HG03280 (cell line): ENCODE measurements at regions not wholly inside any gene's neighbourhood (a gene's known extent, or its start where the extent isn't known, plus 50 kb on each side); places are given as distances from the start of the nearest gene placed in this dataset.

Experiments used
- ATAC-seq: cut with Tn5 transposase; IDR thresholded peaks from one replicate; pipeline ENCODE4 v1.9.1; 2021; ENCODE audit warnings: mild to moderate bottlenecking, moderate library complexity; ENCODE audit not compliant: unreplicated experiment

DNA sequence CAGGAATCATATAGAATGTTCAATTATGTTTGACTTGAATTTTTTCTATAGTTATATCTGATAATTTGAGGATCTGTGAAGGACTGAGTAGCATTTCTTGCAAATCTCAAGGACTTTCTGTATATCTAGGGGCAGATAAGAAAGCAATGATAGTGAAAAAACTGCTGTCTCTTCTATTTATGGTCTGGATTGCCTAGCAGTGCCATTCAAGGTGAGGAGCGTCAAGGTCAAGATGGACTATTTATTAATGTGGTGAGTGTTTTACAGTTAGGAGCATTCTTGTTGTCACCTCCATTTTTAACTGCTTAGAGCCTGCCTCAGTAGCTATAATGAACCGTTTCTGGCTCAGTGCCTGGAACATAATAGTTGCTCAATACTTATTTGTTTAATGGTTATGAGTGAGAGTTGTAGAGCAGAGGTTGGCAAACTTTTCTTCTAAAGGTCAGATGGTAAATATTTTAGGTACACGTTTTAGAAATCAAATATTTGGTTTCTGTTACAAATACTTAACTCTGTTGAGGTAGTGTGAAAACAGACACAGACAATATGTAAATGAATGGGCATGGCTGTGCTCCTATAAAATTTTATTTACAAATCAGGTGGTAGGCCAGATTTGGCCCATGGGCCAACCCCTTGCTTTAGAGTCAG is 523.2 kb upstream of the IGFBP7 start:
- no peak for ATAC-seq

DNA sequence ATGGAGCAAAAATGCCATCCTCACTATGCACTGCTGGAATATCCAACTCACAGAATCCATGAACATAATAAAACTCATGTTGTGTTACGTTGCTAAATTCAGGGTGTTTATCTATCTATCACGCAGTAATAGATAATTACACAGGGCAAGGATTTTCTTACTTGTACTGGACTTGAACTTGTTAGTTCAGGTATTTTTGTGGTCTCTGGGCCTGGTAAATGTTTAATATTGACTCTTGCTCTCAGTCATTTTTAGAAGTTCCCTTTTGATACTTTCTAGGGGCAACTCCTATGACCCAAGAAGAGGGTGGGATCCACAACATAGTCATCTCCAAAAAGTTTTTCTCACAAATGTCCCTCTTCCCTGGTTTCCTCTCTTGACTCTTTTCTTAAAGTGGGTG is 522.4 kb upstream of the IGFBP7 start:
- no peak for ATAC-seq

DNA sequence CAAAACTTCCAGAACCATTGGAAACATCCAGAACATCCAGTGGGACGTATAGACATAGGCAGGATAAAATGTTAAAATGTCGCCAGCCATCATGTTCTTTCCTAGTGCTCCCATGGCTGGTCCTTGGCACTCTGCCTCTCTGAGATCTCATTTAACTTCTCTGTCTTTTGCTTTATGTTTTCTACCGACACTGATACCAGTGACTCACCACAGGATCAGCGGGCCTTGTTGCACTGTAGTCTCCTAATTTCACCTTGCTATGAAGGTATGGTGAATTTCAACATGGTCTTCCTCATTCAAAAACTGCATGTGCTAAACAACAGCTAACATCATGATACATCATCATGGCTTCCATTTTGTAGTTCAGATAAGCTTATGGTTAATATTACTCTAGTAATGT is 521.0 kb upstream of the IGFBP7 start:
- ATAC-seq = no peak

DNA sequence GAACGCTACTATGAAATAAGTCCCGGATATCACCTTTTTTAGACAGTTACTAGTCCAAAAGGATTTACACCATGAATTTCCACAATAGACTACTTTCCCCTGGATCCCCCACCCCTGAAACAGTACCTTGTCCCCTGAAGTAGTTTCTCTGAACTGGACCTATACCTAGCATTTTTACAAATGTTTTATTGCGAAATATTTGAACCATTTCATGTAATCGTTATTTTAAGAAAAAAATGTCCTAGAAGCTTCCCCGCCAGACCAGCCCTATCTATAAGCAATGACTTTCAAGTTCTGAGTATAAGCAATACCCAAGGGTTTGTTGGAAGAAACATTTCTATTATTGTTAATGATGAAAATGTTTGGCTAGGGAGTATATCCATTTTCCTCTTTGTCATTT is 517.8 kb upstream of the IGFBP7 start:
- ATAC-seq = no peak

DNA sequence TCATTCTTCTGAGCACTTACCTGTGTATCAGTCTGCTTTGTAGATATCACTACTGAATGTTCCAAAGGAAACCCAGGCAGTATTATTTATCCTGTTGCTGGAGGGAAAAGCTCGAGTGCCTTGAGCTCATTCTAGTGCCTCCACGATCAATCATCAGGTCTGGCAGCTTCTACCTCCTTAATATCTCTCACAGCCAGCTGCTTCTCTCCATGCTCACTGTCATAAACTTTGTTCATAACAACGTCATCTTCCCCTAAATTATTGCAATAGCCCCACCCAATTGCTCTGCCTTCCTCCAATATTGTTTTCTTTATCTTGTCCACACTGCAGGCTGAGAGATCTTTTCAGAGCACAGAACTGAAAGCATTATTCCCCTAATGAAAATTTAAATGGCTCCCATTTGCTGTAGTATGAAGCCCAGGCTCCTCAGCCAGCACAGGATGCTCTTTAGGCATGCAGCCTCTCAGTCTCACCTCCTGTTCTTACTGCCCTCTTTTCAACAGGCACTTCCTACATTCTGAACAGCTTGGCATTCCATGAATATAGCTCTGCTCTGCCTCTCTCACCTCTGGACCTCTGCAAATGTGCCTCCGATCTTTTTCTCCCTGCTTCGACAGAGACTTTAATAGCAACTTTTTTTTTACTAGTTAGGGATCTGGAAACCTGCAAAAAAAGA is 504.2 kb upstream of the IGFBP7 start:
- no peak for ATAC-seq

DNA sequence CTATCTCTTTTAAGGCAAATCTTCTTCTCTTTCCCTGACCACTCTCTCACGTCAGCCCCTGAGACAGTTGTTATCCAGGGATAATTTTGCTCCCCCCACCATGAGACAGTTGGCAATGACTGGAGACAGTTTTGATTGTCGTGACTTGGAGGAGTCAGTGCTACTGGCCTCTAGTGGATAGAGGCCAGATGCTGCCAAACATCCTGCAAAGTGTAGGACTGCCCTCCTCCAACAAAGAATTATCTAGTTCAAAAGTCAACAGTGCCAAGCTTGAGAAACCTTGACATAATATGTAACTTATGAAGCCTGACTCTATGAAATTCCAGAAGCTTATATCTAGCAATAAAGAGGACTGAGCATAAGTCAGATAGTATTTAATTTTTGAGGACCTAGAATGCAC is 502.1 kb upstream of the IGFBP7 start:
- ATAC-seq = no peak

DNA sequence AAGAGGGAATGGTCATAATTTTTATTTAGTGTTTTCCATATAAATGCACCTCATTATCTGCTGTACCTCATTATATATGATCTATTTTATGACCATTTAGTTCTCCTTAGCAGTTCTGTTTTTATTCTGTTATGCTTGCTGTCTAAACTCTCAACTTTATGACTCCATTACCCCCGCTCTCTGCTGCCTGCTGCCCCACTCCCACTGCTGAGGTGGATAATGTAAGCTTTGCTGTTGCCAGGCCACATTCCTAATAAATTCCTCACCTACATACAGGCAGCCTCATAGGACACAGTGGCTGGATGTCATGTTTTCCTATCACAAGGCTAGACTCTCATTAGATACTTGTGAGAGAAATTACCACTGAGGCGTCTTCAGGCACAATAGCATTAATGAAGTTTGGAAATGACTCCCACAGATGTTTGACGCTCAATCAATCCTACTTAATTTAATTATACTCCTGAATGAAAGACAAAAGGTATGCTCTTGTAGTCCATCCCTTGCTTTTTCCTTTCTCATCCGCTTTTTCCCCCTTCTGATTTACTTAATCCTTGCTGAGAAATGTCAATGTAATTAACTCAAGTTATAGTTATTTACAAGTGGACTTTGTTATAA is 497.5 kb upstream of the IGFBP7 start:
- ATAC-seq = no peak

DNA sequence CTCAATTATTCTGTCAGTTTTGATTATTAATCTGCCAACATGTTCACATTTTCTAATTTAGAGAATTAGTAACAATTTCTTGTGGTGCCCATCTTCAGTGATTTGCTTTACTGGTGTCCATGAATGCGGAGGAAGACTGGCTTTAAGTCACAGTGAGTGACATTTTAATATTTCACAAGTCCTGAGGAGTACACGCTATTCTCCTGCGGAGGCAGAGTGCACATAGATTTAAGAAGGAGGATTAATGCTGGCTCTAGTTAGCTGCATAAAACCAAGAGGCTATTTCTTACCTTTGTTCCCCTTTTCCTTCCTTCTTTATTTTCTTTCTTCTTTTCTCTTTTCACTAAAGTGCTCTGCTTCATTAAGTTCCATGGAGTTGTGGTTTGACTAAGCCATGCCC is 495.2 kb upstream of the IGFBP7 start:
- no peak for ATAC-seq

DNA sequence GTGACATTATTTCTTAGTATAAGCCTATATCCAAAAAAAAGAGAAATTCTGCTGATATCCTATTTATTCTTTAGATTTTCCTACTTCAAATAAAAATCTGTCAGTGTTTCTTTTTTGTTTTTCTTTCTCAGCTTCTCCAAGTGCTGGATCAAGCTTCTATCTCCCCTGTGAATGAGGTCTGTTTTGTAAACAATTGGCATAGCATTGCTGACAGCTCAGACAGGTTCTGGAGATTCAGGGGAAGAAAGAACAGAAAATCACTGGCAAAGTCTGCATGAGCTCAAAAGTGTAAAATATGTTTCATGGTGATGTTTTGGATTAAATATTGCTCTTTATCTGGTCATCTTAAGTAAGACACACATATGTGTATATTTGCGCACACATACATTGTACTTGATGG is 492.0 kb upstream of the IGFBP7 start:
- no peak for ATAC-seq

DNA sequence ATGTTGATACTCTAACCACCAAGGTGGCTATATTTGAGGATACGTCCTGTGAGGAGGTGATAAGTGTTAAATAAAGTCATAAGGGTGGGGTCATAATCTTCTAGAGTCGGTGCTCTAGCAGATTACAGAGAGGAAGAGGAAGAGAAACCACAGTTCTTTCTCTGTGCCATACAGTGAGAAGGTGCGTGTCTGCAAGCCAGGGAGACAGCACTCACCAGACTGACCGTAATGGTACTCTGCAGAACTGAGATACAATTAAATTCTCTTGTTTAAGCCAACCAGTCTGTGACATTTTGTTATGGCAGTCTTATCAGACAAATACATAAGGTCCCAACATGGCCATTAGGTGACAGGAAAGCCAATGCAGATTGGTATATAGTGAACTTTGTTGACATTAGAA is 480.9 kb upstream of the IGFBP7 start:
- ATAC-seq = no peak

DNA sequence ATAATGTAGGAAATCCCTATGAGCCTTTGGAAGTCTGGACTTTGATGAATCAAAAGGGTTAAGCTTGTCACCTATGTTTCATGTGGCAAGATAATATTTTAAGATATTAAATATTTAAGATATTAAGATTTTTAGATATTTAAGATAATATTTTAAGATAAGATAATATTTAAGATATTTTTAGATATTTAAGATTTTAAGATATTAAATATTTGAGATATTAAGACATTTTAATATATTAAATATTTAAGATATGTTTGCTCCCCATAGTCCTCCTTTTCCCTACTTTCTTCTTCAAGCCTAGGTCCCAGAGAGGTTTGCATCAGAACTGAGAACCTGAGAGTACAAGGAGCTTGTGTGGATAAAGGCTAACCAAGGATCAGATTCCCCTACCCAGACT is 478.4 kb upstream of the IGFBP7 start:
- no peak for ATAC-seq

DNA sequence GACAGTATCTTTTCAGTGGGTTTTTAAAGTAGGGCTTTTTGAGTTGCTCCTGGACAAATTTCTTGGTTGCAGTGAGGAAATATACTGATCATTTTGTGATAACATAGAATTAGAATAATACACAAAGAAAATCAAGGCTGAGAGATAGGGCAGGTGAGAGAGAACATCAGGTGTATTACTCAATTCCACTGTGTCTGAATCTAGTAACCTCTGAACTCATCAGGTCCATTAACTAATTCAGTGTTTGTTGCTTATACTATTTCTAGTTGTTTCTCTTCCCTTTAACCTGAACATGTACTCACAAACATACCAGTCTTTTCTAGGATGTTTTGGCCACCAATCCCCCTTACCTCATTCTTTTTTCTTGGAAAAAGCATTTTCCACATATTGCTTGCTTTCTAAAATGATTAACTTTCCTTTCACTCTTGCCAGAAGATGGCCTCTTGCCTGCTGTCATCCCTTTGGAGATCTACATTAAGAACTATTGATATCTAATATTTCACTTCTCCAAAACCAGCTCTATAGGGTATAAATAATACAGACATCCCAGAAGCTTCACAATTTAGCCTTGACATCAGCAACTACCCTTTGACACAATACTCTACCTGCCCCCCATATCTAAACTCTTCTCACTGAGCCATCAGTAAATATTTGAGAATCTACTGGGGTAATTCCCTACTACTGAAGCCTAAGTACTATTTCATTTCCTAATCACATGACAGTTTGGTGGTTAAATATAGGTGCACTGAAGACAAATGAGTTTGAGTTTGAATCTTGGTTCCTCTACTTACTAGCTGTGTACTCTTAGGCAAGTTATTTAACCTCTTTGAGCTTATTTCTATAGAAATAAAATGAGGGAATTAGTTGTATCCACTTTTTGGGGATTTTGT is 470.8 kb upstream of the IGFBP7 start:
- ATAC-seq = peak; percentile 79

DNA sequence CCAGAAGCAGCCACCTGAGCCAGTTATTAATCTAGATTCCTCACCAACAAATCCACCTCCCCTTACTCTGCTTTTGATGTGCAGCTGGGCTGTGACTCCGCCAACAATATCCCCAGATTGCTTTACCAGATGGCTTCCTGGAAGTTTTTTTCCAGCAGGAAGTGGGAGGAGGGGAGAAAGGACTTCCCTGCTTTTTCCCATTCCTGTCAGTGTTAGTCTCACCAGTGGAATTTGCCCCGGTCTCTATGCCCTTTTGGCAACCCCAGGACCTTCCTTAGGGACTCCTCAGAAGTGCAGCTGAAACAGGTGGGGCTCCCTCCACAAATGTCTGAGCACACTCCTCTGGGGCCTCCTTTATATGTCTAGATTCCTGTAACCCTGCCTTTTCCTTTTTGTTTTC is 465.2 kb upstream of the IGFBP7 start:
- no peak for ATAC-seq

DNA sequence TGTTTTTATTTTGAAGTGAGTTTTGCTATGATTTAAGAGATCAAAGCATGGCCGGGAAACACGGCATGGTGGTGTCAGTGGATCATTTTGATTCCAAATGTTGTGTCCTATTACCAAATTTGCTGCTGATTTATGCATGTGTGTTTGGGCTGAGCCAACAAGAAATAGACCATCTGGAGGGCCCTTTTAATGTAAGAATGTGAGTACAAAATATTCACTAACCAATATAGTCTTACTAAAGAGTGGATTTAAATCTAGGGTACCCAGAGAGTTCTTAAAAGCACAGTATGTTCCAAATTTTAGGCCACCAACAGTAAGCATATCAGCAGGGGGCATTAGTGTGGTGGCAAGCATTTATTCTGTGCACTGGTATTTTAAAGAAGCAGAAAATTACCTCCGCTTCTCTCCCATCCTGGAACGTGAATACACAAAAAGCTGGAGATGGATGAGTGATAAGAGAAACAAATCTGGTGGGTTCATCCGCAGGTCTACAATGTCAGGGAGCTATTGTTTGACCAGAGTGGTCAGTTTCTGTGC is 444.4 kb upstream of the IGFBP7 start:
- no peak for ATAC-seq

DNA sequence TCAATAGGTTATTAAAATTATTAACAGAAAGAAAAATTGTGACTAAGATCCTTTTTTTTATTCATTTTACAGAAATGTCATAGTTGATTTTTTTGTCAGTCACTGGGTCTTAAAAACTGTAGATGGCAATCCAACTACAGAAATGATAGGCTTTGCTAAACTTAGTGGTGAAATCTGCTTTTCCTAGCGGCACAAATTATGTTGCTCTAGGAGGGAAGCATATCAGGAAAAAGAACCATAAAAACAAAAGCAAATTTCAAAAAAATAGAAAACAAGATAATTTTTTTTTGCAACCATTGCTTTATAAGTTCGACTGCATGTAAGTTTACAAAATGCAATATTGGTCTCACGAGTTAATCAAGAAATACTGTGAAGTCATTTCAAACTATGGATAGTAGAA is 443.5 kb upstream of the IGFBP7 start:
- no peak for ATAC-seq

DNA sequence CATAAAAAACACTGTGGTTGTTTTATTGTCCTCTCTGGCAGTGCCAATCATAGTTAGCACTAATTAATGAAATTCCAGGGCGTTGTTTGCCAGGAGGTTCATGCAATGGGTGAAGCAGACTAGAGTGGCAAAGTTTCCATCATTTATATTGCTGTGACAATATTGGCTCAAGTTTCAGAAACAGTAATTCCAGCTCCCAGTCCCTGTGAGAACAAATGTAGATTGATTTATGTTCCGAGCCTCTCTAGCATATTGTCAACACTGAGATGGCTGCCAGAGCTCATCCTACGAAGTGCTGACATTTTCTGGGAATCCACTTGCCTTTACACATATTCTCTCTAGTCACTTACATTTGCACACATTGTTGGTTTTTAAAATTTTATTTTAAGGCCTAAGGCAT is 440.0 kb upstream of the IGFBP7 start:
- no peak for ATAC-seq

DNA sequence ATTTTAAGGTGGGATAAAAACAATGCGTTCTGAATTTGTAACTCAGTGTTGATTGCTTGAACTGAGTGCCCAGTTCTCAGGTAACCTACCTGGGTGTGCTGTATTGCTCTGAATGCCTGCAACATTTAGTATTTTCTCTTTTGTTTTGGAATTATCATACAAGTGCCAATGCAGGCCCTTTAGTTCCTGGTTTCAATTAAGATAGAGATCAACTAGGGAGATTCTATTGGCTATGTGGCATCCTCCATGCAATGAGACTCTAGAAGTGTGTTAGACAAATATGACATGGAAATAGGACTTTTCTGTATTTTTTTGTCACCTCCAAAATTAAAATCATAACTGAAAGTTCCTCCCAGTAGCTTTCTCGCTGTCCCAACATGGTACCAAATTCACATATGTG is 438.7 kb upstream of the IGFBP7 start:
- no peak for ATAC-seq

DNA sequence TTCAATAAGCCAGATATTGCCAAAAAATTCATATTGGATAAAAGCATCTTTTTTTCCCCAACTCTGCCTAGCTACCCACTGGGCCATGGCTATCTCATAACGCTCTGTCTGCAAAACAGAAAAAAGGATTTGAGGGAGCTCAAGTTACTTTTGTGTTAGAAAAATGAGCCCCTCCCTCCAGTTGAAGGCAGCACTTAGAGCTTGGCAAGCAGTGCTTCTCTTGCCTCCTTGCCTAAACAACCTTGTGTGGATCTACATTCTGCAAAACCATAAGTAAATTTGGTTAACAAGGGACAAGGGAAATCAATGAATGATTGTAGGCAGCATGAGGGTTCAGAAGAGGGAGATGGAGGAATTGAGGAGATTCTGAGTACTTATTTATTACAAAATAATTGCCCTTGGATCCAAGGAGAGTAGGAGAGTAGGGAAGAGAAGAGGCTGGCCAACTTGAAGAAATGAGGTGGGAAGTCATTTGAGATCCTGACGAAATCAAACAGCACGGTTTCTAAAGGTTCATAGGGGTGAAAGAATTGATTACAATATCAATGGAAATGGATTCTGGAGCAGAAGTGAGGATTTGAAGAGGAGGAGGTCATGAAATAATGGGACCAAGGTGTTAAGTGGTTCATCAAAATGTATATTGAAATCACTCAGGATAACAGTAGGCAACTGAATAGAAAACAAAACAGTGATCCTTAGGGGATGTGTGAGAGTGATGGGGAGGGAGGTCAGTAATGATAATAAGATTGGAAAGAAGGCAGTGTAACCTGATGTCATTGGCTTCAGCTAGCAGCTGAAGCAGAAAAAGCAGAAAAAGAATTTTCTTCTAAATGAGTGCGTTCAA is 434.8 kb upstream of the IGFBP7 start:
- no peak for ATAC-seq

DNA sequence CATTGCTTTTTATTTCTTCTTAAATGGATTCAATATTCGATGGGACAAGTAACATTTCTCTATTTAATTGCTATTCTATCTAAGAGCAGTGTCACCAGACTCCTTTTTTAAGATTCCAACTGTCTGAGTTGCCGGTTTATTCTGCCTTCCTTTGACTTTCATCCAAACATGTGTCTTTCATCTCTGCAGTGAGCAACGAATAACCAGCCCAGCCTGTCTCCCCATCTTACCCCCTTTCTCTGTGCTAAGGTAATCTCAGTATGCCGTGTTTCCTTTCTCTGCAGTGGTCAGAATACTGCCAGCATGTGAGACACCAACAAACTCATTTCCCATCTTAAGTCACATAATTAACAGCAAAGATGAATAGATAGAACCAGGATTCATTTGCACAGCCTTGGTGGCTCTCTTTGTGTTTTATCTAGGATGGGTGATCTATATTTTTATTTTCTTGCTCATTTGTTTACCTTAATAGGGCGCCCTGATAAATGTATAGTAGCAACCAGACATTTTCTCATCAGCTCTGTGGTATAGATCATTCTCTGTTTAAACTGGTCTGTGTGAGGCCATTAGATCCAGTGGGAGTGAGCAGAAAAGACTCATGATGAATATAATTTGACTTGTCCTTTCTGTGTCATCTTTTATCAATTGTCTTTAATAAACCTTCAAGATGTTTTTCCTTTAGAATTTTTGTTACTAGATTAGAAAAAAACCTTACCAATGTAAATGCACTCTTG is 394.8 kb upstream of the IGFBP7 start:
- no peak for ATAC-seq

DNA sequence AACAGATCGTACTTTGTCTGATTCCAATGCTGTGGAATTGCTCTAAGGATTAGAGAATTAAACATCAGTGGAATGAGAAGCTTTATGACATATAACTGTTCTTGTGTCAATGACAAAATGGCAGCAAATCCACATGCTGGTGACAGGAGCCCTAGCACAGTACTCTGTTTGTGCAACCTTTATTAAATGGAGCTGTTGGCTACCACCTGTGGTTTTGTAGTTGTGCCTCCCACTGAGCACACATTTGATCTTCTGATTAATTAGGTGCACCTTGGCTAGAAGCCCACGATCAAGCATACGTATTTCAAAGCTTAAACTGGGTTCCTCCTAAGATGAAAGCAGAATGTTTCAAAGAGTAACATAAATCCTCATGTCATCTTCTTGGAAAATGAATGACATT is 394.0 kb upstream of the IGFBP7 start:
- no peak for ATAC-seq
